SK-N-SH treated with all-trans-retinoic acid at 6 μM for 48 hours (cell line): ENCODE measurements at regions not wholly inside any gene's neighbourhood (a gene's known extent, or its start where the extent isn't known, plus 50 kb on each side); places are given as distances from the start of the nearest gene placed in this dataset.

ENCODE experiments used
- ATAC-seq: fragments of 200-7000 bp; cut with Tn5 transposase; 3 replicates; pipeline ENCODE4 v1.9.1; 2020; ENCODE audit warnings: mild to moderate bottlenecking, moderate library complexity
- ARNTL ChIP-seq: fragments of 450-650 bp; formaldehyde crosslinking; IDR thresholded peaks from 2 replicates; pipeline ENCODE4 v1.5.0; 2020; ENCODE audit warnings: low read depth, mild to moderate bottlenecking, moderate library complexity, borderline replicate concordance
- BACH2 ChIP-seq: fragments of 250-450 bp; sonication (Bioruptor Pico); IDR thresholded peaks from 2 replicates; pipeline ENCODE4 v1.9.0; 2021; ENCODE audit warnings: mild to moderate bottlenecking, borderline replicate concordance
- CSDC2 ChIP-seq: fragments of 250-450 bp; sonication (Bioruptor Pico); IDR thresholded peaks from 2 replicates; pipeline ENCODE4 v1.5.0; 2020; ENCODE audit warnings: mild to moderate bottlenecking, moderate library complexity
- ESRRG ChIP-seq: fragments of 250-450 bp; sonication (Bioruptor Pico); IDR thresholded peaks from 2 replicates; pipeline ENCODE4 v1.6.1; 2021; ENCODE audit warnings: mild to moderate bottlenecking
- GLIS3 ChIP-seq: fragments of 250-450 bp; sonication (Bioruptor Pico); IDR thresholded peaks from 2 replicates; pipeline ENCODE4 v1.5.0; 2020; ENCODE audit warnings: mild to moderate bottlenecking, moderate library complexity
- ISL1 ChIP-seq: fragments of 250-450 bp; sonication (Bioruptor Pico); IDR thresholded peaks from 2 replicates; pipeline ENCODE4 v2.1.2; 2022; ENCODE audit warnings: mild to moderate bottlenecking, moderate library complexity
- OSR1 ChIP-seq: fragments of 250-450 bp; sonication (Bioruptor Pico); IDR thresholded peaks from 2 replicates; pipeline ENCODE4 v1.8.0; 2022; ENCODE audit warnings: moderate library complexity, mild to moderate bottlenecking, inconsistent platforms
- PATZ1 ChIP-seq: fragments of 250-450 bp; sonication (Bioruptor Pico); IDR thresholded peaks from 2 replicates; pipeline ENCODE4 v1.8.0; 2020; ENCODE audit warnings: mild to moderate bottlenecking, moderate library complexity, borderline replicate concordance
- PPARA ChIP-seq: fragments of 250-450 bp; sonication (Bioruptor Pico); IDR thresholded peaks from 2 replicates; pipeline ENCODE4 v1.5.0; 2020; ENCODE audit warnings: mild to moderate bottlenecking, borderline replicate concordance
- RARB ChIP-seq: fragments of 250-450 bp; sonication (Bioruptor Pico); IDR thresholded peaks from 2 replicates; pipeline ENCODE4 v1.8.0; 2021; ENCODE audit warnings: mild to moderate bottlenecking, moderate library complexity
- SNAI2 ChIP-seq: fragments of 250-450 bp; sonication (Bioruptor Pico); IDR thresholded peaks from 2 replicates; pipeline ENCODE4 v1.5.0; 2020; ENCODE audit warnings: mild to moderate bottlenecking, moderate library complexity
- TCF4 ChIP-seq: fragments of 250-450 bp; sonication (Bioruptor Pico); IDR thresholded peaks from 2 replicates; pipeline ENCODE4 v1.8.0; 2021; ENCODE audit warnings: mild to moderate bottlenecking, moderate library complexity, borderline replicate concordance
- TOX ChIP-seq: fragments of 250-450 bp; sonication (Bioruptor Pico); IDR thresholded peaks from 2 replicates; pipeline ENCODE4 v1.8.0; 2021; ENCODE audit warnings: mild to moderate bottlenecking, moderate library complexity, borderline replicate concordance
- ZC3H10 ChIP-seq: fragments of 250-450 bp; sonication (Bioruptor Pico); IDR thresholded peaks from 2 replicates; pipeline ENCODE4 v1.5.1; 2021; ENCODE audit warnings: mild to moderate bottlenecking, moderate library complexity
- ZFP3 ChIP-seq: fragments of 250-450 bp; sonication (Bioruptor Pico); IDR thresholded peaks from 2 replicates; pipeline ENCODE4 v1.5.0; 2020; ENCODE audit warnings: mild to moderate bottlenecking, moderate library complexity
- ZFP30 ChIP-seq: fragments of 450-650 bp; formaldehyde crosslinking; IDR thresholded peaks from 2 replicates; pipeline ENCODE4 v1.5.0; 2022; ENCODE audit warnings: mild to moderate bottlenecking, moderate library complexity
- ZNF565 ChIP-seq: fragments of 450-650 bp; formaldehyde crosslinking; conservative IDR thresholded peaks from 2 replicates; pipeline ENCODE4 v1.5.0; 2020; ENCODE audit warnings: low read depth, mild to moderate bottlenecking, moderate library complexity
- ZNF70 ChIP-seq: fragments of 450-650 bp; formaldehyde crosslinking; IDR thresholded peaks from 2 replicates; pipeline ENCODE4 v1.5.0; 2020; ENCODE audit warnings: mild to moderate bottlenecking, moderate library complexity
- ZNF8 ChIP-seq: fragments of 450-650 bp; formaldehyde crosslinking; IDR thresholded peaks from 2 replicates; pipeline ENCODE4 v1.5.0; 2020; ENCODE audit warnings: mild to moderate bottlenecking, moderate library complexity
- TF ChIP-seq, protein P1 (sequence below): fragments of 250-450 bp; sonication (Bioruptor Pico); IDR thresholded peaks from 2 replicates; pipeline ENCODE4 v1.5.1; 2020; ENCODE audit warnings: low read depth, mild to moderate bottlenecking, moderate library complexity
- TF ChIP-seq, protein P2 (sequence below): fragments of 250-450 bp; sonication (Bioruptor Pico); IDR thresholded peaks from 2 replicates; pipeline ENCODE4 v1.5.1; 2021; ENCODE audit warnings: mild to moderate bottlenecking, moderate library complexity
- TF ChIP-seq, protein P3 (sequence below): fragments of 250-450 bp; sonication (Bioruptor Pico); IDR thresholded peaks from 2 replicates; pipeline ENCODE4 v1.8.0; 2021; ENCODE audit warnings: low read depth, mild to moderate bottlenecking, moderate library complexity, borderline replicate concordance

DNA sequence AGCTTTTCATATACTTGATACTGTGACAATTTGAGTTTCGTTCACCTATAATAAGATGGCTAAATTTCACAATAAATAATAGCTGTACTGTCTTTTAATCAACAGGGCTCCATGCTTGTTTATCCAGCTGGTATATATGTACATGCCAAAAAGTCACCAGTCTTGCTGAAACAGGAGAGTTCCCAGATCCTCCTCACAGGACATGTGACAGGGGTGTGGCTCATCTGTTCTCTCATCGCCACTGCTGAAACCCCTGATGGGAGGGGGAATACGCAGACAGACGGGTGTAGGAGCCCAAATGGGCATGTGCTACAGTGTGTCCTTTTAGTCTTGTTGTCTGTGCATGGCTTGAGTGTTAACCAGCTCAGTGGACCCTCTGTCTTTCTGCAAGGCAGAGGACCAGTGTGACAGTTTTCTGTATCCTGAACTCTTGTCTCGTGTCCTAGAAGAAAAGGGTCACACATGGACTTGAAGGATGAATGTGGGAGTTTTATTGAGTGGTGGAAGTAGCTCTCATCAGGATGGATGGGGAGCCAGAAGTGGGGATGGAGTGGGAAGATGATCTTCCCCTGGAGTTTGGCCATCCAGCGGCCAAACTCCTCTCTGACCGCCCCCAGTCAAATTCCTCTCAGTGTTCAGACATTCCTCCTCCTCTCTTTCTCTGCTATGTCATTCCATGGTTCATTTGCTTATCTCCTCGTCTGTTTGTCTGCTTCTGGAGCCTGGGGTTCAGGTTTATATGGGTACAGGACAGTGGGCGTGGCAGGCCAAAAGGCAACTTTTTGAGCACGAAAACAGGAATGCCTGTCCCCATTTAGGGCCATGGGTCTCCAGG is 113.1 kb upstream of the NECTIN3 start:
- no peak for ATAC-seq
- no peak for TF ChIP-seq ARNTL (CRISPR knock-in tag)
- TF ChIP-seq ZNF70 (CRISPR knock-in tag), result no peak
- TF ChIP-seq ISL1, result no peak
- no peak for TF ChIP-seq ZFP3 (CRISPR knock-in tag)
- no peak for TF ChIP-seq TCF4 (CRISPR knock-in tag)
- TF ChIP-seq ESRRG (CRISPR knock-in tag), result no peak
- TF ChIP-seq, protein P1, sequence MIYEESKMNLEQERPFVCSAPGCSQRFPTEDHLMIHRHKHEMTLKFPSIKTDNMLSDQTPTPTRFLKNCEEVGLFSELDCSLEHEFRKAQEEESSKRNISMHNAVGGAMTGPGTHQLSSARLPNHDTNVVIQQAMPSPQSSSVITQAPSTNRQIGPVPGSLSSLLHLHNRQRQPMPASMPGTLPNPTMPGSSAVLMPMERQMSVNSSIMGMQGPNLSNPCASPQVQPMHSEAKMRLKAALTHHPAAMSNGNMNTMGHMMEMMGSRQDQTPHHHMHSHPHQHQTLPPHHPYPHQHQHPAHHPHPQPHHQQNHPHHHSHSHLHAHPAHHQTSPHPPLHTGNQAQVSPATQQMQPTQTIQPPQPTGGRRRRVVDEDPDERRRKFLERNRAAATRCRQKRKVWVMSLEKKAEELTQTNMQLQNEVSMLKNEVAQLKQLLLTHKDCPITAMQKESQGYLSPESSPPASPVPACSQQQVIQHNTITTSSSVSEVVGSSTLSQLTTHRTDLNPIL (CRISPR knock-in tag), result no peak
- no peak for TF ChIP-seq GLIS3 (CRISPR knock-in tag)
- TF ChIP-seq, protein P2, sequence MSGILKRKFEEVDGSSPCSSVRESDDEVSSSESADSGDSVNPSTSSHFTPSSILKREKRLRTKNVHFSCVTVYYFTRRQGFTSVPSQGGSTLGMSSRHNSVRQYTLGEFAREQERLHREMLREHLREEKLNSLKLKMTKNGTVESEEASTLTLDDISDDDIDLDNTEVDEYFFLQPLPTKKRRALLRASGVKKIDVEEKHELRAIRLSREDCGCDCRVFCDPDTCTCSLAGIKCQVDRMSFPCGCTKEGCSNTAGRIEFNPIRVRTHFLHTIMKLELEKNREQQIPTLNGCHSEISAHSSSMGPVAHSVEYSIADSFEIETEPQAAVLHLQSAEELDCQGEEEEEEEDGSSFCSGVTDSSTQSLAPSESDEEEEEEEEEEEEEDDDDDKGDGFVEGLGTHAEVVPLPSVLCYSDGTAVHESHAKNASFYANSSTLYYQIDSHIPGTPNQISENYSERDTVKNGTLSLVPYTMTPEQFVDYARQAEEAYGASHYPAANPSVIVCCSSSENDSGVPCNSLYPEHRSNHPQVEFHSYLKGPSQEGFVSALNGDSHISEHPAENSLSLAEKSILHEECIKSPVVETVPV, result no peak
- no peak for TF ChIP-seq RARB (CRISPR knock-in tag)
- TF ChIP-seq OSR1 (CRISPR knock-in tag), result no peak
- no peak for TF ChIP-seq ZFP30 (CRISPR knock-in tag)
- TF ChIP-seq BACH2 (CRISPR knock-in tag), result no peak
- no peak for TF ChIP-seq ZNF565 (CRISPR knock-in tag)
- TF ChIP-seq PATZ1 (CRISPR knock-in tag), result no peak
- no peak for TF ChIP-seq TOX

DNA sequence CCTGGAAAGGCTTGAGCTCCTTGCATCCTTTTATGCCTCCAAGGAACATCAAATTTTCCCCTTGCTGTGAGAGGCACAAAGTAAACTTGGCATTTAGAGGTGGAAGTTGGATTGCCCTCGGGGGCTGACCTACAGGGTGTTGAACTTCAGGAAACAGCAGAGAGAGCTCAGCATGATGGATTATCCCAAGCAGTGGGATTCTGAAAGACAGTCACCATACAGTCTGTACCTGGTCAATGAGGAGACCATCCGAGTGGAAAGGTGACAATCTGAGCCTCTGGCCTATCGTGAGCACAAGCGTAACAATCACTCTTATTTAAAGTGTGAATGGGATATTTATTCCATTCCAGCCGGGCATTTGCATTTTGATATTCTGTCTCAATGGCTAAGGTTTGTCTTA is 105.6 kb upstream of the NECTIN3 start:
- TF ChIP-seq, protein P3, sequence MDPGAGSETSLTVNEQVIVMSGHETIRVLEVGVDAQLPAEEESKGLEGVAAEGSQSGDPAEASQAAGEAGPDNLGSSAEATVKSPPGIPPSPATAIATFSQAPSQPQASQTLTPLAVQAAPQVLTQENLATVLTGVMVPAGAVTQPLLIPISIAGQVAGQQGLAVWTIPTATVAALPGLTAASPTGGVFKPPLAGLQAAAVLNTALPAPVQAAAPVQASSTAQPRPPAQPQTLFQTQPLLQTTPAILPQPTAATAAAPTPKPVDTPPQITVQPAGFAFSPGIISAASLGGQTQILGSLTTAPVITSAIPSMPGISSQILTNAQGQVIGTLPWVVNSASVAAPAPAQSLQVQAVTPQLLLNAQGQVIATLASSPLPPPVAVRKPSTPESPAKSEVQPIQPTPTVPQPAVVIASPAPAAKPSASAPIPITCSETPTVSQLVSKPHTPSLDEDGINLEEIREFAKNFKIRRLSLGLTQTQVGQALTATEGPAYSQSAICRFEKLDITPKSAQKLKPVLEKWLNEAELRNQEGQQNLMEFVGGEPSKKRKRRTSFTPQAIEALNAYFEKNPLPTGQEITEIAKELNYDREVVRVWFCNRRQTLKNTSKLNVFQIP, result no peak
- no peak for TF ChIP-seq ZFP3 (CRISPR knock-in tag)
- no peak for TF ChIP-seq TCF4 (CRISPR knock-in tag)
- TF ChIP-seq, protein P1 (CRISPR knock-in tag), result no peak
- TF ChIP-seq ZNF8 (CRISPR knock-in tag), result no peak
- no peak for TF ChIP-seq ZC3H10
- no peak for TF ChIP-seq CSDC2 (CRISPR knock-in tag)
- no peak for TF ChIP-seq ISL1
- ATAC-seq, result no peak

DNA sequence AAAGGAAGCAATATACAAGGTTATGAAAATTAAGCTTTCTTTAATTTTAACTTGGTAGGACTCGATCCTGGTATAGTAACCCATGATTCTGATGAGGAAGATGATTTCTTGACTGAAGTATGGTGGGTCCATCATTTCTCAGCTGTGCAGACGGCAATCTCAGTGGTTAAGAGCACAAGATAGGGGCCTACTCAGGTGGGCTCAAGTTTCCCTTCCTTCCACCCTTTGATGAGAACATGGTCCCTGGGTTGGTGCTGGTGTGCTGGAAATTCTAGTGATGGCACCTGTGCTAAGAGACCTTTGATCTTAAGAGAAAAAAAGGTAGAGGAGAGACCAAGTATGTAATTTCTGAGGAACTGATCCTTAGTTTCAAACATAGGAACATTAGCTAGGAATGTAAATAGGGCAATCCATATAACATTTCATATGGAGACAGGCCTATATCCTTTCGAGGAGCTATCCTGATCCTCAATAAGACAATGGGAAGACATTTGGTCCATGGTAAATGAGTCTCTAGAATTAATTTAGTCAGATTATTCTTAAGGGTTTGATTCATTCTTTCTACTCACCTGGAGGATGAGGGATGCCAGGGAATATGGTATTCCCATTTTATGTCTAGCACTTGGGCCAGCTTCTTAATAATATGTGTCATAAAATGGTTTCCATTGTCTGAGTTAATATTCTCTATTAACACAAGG is 104.5 kb upstream of the NECTIN3 start:
- no peak for TF ChIP-seq BACH2 (CRISPR knock-in tag)
- no peak for TF ChIP-seq ESRRG (CRISPR knock-in tag)
- no peak for TF ChIP-seq TOX
- TF ChIP-seq RARB (CRISPR knock-in tag), result no peak
- TF ChIP-seq SNAI2 (CRISPR knock-in tag), result no peak
- TF ChIP-seq ZNF565 (CRISPR knock-in tag), result no peak
- TF ChIP-seq ZNF8 (CRISPR knock-in tag), result no peak
- TF ChIP-seq ARNTL (CRISPR knock-in tag), result no peak
- no peak for TF ChIP-seq OSR1 (CRISPR knock-in tag)
- TF ChIP-seq ZNF70 (CRISPR knock-in tag), result no peak
- no peak for TF ChIP-seq ZFP30 (CRISPR knock-in tag)
- no peak for TF ChIP-seq PATZ1 (CRISPR knock-in tag)
- no peak for TF ChIP-seq GLIS3 (CRISPR knock-in tag)
- TF ChIP-seq, protein P3, result no peak
- TF ChIP-seq ZC3H10, result no peak
- no peak for TF ChIP-seq PPARA (CRISPR knock-in tag)
- no peak for TF ChIP-seq CSDC2 (CRISPR knock-in tag)
- TF ChIP-seq TCF4 (CRISPR knock-in tag), result no peak
- no peak for TF ChIP-seq ZFP3 (CRISPR knock-in tag)
- ATAC-seq, result no peak
